Stimulated activated CD4-positive, alpha-beta T cell treated with anti-CD3 and anti-CD28 coated beads, Interleukin-4, amount 100 ng/mL, for 48 hours (primary cell): ENCODE measurements at regions not wholly inside any gene's neighbourhood (a gene's known extent, or its start where the extent isn't known, plus 50 kb on each side); places are given as distances from the start of the nearest gene placed in this dataset.

Experiments used
- DNase-seq, 2 donors: peaks; one replicate each; pipeline ENCODE4 v3.0.0-alpha.2; 2020; ENCODE audit warnings: low read depth in 2 of 2

DNA sequence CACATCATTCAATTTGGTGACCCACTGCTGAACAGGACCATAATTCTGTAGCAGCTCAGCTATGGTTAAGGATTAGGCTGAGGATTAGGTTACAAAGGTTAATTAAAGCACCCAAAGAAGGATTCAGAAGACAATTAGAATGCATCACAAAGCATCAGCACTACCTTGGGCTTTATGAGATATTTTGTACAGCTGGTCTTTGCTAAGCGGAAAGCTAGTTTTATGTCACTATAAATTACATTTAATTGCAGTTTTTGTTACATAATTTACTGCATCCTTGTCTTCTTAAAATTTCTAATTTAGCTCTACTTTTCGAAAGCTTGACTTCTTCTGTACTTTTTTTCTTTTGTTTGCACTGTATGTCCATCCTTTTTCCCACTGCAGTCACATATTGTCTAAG lies 711.5 kb downstream of the RPS29 start:
- DNase-seq = no peak

DNA sequence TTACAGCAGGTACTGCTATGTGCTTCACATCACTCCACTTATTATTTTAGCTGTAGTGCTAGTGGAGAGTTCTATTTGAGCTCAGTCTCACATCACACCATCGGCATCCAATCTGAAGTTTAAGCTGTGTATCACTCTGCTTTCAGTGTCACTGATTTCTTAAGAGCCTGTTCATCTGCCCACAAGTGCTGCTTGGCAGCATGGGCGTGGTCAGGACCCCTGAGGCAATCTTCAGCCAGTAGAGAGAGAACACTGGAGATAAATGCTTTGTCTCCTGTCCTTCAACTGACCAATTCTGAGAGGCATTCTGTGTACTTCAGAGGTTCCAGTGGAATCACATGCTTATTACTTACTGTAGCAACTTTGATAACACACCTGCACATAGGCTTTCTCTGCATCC lies 728.8 kb downstream of the RPS29 start:
- no peak for DNase-seq

DNA sequence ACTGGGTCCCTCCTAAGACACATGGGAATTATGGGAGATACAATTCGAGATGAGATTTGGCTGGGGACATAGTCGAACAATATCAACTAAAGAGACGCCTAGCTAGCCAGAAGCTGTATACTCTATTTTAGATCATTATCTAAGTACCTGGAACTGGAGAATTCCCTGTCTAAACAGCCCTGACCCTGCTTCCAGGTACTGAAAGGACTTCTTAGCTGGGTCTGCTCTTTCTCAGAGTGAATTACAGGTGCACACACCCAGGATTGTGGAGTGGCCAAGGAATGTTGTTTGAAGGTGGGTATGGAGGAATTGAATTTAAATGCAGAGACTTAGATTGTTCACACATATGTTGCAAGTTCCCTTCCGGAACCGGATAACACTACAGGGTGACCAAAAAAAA lies 733.0 kb downstream of the RPS29 start:
- DNase-seq = no peak

DNA sequence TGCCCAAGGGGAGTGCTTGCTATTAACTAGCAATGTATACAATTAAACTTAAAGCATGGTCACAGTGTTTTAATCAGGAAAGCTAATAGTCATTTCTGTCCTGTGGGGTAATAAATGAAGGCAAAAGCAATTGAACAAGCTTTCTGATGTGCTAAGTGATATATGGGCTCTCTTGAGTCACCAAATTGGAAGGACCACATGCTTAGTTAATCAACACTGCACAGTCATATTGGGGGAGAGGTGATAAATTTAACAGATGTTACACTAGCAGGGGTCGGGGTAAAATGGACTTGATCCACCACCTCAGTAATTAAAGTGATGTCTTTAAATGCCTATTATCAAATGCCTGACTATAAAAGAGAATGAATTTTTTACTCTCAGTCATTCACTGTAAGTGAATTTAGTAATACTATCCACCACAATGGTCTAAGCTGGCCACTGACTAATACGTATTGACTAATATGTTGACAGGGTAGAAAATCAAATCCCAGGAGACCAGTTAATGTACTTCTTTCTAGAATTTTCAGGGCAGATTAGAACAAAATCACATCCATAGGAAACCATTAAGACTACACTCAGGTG lies 736.3 kb downstream of the RPS29 start:
- no peak for DNase-seq

DNA sequence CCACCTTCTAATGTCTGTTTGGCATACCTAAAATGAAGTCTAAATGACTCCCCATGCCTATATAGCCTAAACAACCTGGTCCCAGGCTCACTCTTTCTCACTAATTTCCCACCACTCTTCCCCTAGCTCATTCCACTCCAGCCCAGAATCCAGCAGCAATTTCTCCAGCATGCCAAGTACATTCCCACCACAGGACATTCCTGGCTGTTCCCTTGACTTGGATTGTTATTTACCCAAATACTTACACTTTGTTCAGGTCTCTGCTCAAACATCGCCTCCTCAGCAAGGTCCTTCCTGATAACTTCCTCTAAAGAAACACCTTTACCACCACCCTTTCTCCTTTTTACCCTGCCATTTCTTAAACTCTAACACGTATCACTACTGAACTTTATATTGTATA lies 743.4 kb downstream of the RPS29 start:
- no peak for DNase-seq

DNA sequence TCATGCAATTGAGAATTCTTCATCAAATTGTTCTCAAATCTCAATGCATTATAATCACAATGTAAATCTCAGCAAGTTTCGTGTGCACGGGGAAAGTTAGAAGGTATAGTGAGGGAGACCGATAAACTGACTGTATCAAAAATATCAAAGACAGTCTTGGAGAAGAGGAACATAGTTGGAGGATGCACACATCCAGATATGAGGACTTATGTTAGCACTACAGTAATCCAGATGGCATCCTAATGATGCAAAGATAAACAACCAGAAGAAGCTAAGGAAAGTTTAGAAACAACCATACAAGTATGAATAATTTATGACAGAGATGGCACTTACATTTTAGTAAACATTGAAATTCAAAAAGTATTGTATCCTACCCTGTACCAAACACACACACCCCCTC lies 760.1 kb downstream of the RPS29 start:
- no peak for DNase-seq

DNA sequence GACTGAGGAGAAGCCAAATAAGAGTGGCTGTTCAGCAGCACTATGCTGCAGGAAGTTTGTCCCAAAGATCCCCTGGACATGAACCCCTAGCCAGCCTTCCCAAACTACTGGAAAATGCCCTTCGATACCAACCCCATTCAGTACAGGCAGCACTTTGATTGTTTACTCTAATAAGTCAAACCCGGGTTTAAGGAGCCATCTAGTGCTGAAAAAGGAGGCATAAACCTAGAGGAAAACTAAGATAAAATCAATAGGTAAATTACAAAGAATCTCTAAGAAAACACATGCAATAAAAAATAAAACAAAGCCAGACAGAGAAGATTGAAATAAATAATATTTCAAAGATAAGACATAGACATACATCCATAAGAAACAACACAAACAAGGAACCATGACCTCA lies 771.6 kb downstream of the RPS29 start:
- no peak for DNase-seq

DNA sequence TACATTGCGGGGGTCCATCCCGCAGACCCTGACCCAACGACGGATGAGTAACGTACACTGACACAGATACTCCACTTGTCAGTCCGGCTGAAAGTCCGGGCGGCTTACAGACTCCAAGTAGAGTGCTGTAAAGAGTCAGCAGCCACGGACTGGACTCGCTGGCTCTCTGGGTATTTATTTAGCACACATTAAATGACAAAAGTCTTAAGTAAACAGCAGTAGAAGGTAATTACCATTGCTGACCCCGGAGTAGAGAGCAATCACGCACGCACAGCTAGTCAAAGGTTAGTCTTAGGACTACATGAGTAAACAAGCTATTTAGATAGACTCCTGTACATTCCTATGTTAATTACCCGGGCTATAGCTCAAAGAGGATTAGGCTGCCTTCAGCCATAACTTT lies 780.9 kb downstream of the RPS29 start:
- no peak for DNase-seq

DNA sequence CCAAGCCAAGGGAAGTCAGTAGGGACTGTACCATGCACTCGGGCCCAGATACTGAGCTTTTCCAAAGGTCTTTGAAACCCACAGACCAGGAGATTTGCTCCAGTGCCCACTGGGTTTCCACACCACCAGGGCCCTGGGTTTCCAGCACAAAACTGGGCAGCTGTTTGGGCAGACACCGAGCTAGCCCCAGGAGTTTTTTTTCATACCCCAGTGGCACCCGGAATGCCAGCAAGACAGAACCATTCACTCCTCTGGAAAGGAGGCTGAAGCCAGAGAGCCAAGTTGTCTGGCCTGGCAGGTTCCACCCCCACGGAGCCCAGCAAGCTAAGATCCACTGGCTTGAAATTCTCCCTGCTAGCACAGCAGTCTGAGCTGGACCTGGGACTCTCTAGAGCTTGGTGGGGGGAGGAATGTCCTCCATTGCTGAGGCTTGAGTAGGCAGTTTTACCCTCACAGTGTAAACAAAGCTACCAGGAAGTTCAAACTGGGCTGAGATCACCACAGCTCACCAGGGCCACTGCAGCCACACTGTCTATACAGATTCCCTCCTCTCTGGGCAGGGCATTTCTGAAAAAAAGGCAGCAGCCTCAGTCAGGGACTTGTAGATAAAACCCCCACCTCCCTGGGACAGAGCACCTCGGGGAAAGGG lies 793.7 kb downstream of the RPS29 start:
- no peak for DNase-seq

DNA sequence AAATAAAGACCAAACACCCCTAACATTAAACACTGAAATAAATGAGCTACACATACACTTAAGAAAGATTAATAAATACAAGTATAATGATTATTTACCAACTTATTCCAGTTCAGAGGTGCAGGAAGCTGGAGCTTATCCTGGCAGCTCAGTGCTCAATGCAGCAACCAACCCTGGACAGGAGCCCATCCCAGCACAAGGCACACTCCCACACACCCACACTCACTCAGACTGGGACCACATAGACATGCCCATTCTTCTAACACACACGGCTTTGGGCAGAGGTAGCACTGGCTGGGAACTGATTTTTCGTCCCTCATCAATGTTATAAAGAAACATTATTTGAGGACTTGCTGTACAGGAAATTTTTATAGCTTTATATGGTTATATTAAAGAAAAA lies 797.4 kb downstream of the RPS29 start:
- no peak for DNase-seq

DNA sequence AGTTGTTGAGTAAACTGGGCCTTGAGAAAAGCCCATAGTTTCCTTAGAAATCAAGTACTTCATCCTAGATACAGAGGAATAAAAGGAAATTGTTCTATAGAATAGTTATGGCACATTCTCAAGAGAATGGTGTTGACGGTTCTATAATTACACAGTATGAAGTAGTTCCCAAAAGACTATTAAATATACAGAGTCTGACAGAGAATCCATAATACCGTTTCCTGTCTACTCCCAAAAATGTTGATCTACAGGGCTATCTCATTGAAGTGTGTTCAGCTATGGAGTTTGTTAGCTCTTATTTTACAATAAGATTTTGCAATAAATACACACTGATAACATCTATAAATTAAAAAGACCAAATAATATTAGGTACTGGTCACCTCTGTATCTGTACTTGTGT lies 799.7 kb downstream of the RPS29 start:
- DNase-seq = no peak

DNA sequence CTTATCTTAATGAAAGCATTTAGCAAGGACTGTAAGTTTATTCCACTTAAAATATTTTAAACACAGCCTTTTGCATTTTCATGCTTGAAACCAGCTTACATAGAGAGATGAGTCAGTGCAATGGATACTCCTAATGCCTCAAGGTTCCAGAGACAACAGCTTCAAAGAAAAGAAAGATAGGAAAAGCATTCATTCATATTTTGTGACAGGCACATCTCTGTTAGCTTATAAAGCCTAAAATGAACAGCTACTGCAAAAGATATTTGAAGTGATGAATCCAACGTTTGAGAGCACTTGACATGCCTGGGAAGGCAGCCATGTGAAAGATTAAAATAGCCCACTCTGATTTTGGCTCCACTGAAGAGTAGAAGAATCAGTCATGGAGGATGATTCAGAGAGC lies 814.5 kb downstream of the RPS29 start:
- no peak for DNase-seq

DNA sequence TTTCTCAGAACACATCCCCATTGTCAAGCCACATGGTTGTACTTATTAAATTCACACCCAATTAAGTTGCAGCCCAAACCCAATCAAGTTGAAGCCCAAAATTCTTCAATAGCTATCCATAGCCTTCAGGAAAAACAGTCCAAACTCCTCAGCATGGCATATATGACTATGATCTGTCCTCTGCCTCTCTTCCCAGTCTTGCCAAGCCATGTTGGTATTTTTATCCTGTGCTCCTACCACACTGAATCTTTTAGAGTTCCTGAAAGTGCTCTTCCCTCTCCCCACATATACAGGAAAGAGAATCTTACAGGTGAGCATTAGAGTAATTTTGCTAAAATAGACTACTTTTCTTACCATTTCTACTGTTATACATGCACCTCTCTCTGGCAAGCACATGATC lies 834.9 kb downstream of the RPS29 start:
- DNase-seq = no peak

DNA sequence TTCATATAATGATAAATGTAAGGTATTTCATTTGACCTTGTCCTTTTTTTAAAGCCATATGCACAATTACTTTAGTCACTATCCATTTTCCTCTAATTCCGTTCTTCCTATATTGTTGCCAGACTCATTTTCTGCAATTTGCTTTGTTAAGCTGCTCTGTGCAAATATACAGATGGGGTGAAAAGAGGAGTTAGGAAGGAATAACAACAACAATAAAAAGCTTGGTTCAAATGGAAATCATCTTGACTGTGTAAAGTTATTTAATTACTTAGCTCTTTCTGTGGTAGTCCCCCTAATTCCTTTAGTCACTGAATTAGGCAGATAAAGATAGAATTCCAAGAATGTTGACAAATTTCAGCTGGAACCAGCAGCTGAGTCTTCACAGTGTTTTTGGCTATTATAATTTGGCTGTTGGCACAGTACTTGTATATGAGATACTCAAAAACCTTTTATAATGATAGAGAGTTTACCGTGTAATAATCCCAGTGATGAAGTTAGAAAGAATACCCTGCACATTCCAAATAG lies 838.0 kb downstream of the RPS29 start:
- DNase-seq = no peak

DNA sequence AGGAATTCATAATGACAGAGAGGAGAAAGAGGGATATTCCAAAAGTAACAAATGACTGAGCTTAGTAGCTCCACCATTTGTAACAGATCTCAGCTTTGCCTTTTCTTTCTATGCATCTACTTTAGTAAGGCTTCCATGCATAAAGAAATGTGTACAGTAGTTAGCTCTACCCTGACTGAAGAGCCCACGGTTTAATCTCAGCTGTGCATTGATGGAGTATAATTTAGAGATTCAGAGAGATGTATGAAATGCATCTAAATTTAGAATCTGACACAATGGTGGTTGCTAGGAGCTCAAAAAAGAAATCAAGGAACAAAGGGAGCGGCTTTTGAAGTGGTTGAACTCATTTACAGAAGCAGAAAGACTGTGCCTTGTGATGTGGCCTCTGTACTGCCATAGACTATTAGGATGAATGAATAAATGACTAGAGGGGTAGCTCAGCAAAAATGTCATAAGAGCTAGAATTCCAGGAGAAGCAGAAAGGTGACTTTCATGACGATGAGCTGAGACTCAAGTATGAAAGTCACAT lies 838.6 kb downstream of the RPS29 start:
- no peak for DNase-seq

DNA sequence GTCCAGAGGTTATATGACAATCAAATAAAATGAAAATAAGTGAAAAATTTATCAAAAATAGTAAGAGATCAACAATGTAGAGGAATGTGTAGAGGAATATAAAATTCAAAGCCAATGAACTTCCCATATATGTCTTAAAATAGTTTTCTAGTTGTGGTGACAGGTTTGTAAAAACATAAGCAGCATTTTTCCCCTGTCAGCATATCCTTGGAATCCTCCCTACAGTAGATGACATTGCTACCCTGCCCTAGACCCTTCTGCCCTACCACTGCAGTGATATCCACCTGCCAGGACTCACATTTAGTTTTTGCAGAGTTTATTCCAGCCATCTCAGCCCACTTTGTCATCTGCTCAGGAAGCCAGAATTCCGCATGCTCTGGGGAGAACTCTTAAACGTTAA lies 842.0 kb downstream of the RPS29 start:
- DNase-seq = no peak

DNA sequence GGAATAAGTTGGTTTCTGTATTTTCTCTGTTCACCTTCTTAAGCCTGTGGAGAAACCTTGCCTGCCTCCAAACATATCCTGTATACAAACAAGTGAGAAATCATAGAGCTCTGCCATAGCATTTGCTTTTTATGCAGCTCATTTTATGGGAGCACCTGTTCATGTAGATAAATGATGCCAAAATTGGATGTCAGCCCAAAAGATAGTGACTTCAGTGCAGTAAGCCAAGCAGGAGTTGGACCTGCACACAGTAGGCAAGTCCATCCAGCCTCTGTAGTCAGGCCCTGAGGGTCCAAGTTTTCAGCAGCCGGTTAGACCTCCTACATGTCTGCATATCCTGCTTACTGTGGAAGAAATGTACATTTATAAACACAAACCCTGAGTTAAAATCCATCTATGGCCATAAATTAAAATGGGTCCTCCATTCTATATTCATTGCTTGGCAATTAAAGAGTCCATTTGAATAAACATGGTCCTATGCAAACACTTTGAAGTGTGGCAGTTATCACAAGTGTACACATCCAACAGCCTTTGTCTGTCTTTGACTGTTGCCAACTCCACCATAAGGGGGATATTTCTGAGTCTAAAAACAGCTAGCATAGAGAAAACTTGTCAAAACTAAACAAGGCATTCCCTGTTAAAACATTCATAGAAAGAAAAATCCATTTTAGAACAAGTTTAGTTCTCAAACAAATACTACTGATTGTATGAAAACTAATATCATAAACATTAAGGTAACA lies 847.8 kb downstream of the RPS29 start:
- no peak for DNase-seq

DNA sequence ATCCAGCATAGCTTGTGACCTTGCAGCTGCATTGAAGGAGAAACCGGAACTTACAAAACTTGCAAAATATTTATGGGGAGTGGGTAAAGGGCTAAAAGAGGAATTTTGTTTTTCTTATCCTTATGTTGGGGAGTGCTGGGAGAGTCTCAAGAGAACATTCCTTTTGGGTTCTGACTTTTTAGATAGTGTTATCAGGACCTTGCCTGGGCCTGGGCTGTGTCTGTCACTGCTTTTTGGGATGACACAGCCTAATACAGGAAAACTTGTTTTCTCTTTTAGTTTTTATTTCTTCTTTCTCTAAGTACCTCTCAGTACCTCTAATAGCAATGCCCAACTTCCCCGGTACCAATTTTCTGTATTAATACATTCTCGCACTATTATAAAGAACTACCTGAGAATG lies 850.6 kb downstream of the RPS29 start:
- DNase-seq = no peak

DNA sequence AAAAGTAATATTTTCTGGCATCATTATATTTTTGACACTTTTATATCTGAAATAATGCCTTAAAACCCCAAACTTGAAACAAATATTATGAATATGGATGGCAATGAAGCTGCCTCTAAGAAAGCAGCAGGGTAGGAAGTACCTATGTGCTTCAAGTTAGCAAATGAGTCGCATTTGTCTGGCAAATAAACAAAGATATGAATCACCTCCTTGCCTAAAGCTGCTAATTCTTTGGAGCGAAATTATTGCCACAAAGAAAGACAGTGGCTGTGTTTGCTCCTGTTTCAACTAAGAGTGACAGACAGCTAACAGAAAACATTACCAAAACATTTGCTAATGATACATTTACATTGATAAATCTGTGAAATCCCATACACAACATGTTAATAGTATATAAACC lies 854.9 kb downstream of the RPS29 start:
- no peak for DNase-seq

DNA sequence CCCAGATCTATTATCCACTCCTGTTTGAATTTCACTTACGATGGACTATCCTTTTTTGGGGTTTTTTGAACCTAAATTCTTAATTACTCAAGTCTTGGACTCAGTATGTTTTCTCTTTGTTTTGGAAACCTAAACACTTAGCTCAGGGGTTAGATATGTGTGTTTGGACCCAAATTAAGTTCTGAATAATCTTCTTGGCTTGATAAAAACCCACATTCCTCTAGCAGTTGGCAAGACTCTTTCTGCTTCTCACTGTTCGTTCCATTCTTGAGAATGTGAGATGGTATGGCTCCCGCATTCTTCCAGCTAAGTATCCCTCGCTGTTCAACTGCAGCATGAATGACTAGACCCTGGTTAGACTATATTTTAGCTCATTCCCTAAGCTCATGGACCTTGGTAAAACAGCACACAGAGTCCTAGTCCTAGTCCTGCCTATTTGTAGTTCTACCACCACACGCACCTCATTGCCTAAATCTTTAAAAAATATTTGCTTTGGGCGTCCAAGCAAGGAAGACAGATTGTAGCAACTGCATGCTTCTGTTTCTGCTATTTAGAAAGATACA lies 860.0 kb downstream of the RPS29 start:
- no peak for DNase-seq

DNA sequence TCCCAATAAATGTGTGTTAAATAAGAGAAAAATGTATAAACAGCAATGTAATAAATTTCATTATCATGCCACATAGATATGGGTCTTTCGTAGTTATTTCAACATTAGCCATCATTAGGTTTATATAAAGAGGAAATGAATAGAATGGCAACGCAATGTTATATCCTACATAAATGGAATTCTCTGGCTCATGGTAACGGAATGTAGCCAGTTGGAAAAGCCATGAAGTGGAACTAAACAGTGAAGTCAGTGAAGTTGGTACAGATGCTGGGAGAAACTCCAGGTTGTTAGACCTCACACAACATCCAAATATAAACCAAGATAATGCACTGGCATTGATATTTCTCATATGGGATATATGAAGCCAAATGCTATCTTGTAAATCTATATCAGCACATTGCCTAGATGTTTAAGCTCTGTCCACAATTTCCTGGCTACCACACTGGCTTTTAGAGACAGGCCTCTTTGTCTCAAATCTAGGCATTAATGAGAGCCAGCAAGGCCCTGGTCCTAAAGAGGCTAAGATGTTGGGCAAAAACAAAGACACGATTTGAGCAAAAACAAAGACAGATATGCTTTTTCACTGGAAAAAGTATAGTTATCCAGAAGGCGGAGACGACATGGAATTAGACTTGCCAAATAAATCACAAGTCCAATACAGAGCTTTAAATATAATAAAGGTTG lies 861.0 kb downstream of the RPS29 start:
- DNase-seq = no peak
